ENCODE measurements at regions not wholly inside any gene's neighbourhood (a gene's known extent, or its start where the extent isn't known, plus 50 kb on each side); places are given as distances from the start of the nearest gene placed in this dataset.

GRCh38 chr5:3339092-3339797 lies 256.4 kb upstream of the IRX1 start:
- FAIRE-seq (no peak), DNase-seq (ENCODE audit: insufficient read length, low spot score) (no peak)
- no peak for TF ChIP-seq CTCF (IDR thresholded peaks at IDR 0.05; ENCODE audit: insufficient read depth, missing control alignments)

GRCh38 chr5:3337812-3338541 lies 257.7 kb upstream of the IRX1 start:
- DNase-seq (ENCODE audit: insufficient read length, low spot score) = no peak
- no peak for FAIRE-seq
- no peak for TF ChIP-seq CTCF (IDR thresholded peaks at IDR 0.05; ENCODE audit: insufficient read depth, missing control alignments)

- FAIRE-seq = no peak
These were observed 259.0 kb upstream of the IRX1 start for GRCh38 chr5:3336666-3337065.

GRCh38 chr5:3335301-3335700 lies 260.3 kb upstream of the IRX1 start:
- FAIRE-seq (no peak), DNase-seq (ENCODE audit: insufficient read length, low spot score) (no peak)
- no peak for TF ChIP-seq CTCF (IDR thresholded peaks at IDR 0.05; ENCODE audit: insufficient read depth, missing control alignments)

More at GRCh38 chr5:3336666-3337065, 259.0 kb upstream of the IRX1 start:
- no peak for TF ChIP-seq CTCF (IDR thresholded peaks at IDR 0.05; ENCODE audit: insufficient read depth, missing control alignments)
- DNase-seq (ENCODE audit: insufficient read length, low spot score) = no peak

GRCh38 chr5:3333836-3334235 lies 261.8 kb upstream of the IRX1 start:
- TF ChIP-seq CTCF (IDR thresholded peaks at IDR 0.05; ENCODE audit: insufficient read depth, missing control alignments) = no peak
- DNase-seq (ENCODE audit: insufficient read length, low spot score) = no peak
- FAIRE-seq = no peak

- DNase-seq (ENCODE audit: insufficient read length, low spot score) (no peak), FAIRE-seq (no peak)
- TF ChIP-seq CTCF (IDR thresholded peaks at IDR 0.05; ENCODE audit: insufficient read depth, missing control alignments) = no peak
These were observed 262.5 kb upstream of the IRX1 start for GRCh38 chr5:3333105-3333504.

GRCh38 chr5:3331819-3332218 lies 263.8 kb upstream of the IRX1 start:
- no peak for TF ChIP-seq CTCF (IDR thresholded peaks at IDR 0.05; ENCODE audit: insufficient read depth, missing control alignments)
- no peak for FAIRE-seq
- no peak for DNase-seq (ENCODE audit: insufficient read length, low spot score)
